GM19025 (cell line): ENCODE measurements at regions not wholly inside any gene's neighbourhood (a gene's known extent, or its start where the extent isn't known, plus 50 kb on each side); places are given as distances from the start of the nearest gene placed in this dataset.
"Not testable (repeated sequence)": the region's sequence is repeated elsewhere in the genome, so short reads cannot be mapped to it uniquely, and the experiment has no call there.

Experiments used
- ATAC-seq: cut with Tn5 transposase; IDR thresholded peaks from one replicate; pipeline ENCODE4 v1.9.1; 2021; ENCODE audit warnings: mild to moderate bottlenecking, low read depth, moderate library complexity; ENCODE audit not compliant: unreplicated experiment

GRCh38 chr3:145533696-145534095 is 627.3 kb downstream of the PLOD2 start:
- ATAC-seq: no peak

GRCh38 chr3:145536461-145536860 is 624.5 kb downstream of the PLOD2 start:
- ATAC-seq: no peak

- no peak for ATAC-seq
Measured at GRCh38 chr3:145550522-145550921, 610.5 kb downstream of the PLOD2 start.

GRCh38 chr3:145557405-145557804 is 603.6 kb downstream of the PLOD2 start:
- no peak for ATAC-seq

- no peak for ATAC-seq
Measured at GRCh38 chr3:145578471-145578870, 582.5 kb downstream of the PLOD2 start.

GRCh38 chr3:145581694-145582093 is 579.3 kb downstream of the PLOD2 start:
- no peak for ATAC-seq

GRCh38 chr3:145604851-145605250 is 556.1 kb downstream of the PLOD2 start:
- ATAC-seq: no peak

- ATAC-seq: no peak
Measured at GRCh38 chr3:145620002-145620401, 541.0 kb downstream of the PLOD2 start.

GRCh38 chr3:145620486-145620885 is 540.5 kb downstream of the PLOD2 start:
- no peak for ATAC-seq

- ATAC-seq: no peak
Measured at GRCh38 chr3:145623349-145623748, 537.6 kb downstream of the PLOD2 start.

- ATAC-seq: no peak
Measured at GRCh38 chr3:145628211-145628610, 532.8 kb downstream of the PLOD2 start.

GRCh38 chr3:145637105-145637504 is 523.9 kb downstream of the PLOD2 start:
- no peak for ATAC-seq

GRCh38 chr3:145639003-145639606 is 521.9 kb downstream of the PLOD2 start:
- no peak for ATAC-seq

GRCh38 chr3:145639875-145640274 is 521.1 kb downstream of the PLOD2 start:
- no peak for ATAC-seq

- ATAC-seq: no peak
Measured at GRCh38 chr3:145648396-145648795, 512.6 kb downstream of the PLOD2 start.

- no peak for ATAC-seq
Measured at GRCh38 chr3:145649368-145649887, 511.6 kb downstream of the PLOD2 start.

GRCh38 chr3:145650170-145650569 is 510.8 kb downstream of the PLOD2 start:
- no peak for ATAC-seq

GRCh38 chr3:145671121-145671520 is 489.9 kb downstream of the PLOD2 start:
- no peak for ATAC-seq

- no peak for ATAC-seq
Measured at GRCh38 chr3:145673838-145674237, 487.1 kb downstream of the PLOD2 start.

GRCh38 chr3:145678401-145678800 is 482.6 kb downstream of the PLOD2 start:
- no peak for ATAC-seq

GRCh38 chr3:145681181-145681580 is 479.8 kb downstream of the PLOD2 start:
- no peak for ATAC-seq

- not testable (repeated sequence) for ATAC-seq
Measured at GRCh38 chr3:145687978-145688377, 473.0 kb downstream of the PLOD2 start.

GRCh38 chr3:145692751-145693150 is 468.2 kb downstream of the PLOD2 start:
- ATAC-seq: no peak
